ENCODE measurements at regions not wholly inside any gene's neighbourhood (a gene's known extent, or its start where the extent isn't known, plus 50 kb on each side); places are given as distances from the start of the nearest gene placed in this dataset.

- no peaks in the 10 kb centered on the region for H3K4me1 ChIP-seq
- no peak for ATAC-seq
- H3K9me3 ChIP-seq, result no peaks in the 10 kb centered on the region
- no peaks in the 10 kb centered on the region for H3K27me3 ChIP-seq
- H3K4me3 ChIP-seq, result no peak overlapping the region
- TF ChIP-seq CTCF (IDR thresholded peaks at IDR 0.05 in 4 of 5, conservative IDR thresholded peaks at IDR 0.05 in 1 of 5), result no peak
- TF ChIP-seq POLR2A (IDR thresholded peaks at IDR 0.05), result no peak
- in situ Hi-C loops (cut with MboI; ENCODE audit: low sequenced_read_pairs in 4 of 4) (loop anchor here in 1 of 4 donors (25.0 kb wide), 2 partner anchors 539 to 1064 kb away; no protein-coding TSS in a partner anchor), intact Hi-C loops (cut with DNase I; ENCODE audit: low total_unique reads) (no loop called here)
- no peak for DNase-seq
- no peak overlapping the region for H3K27ac ChIP-seq
- H3K36me3 ChIP-seq, result no peaks in the 10 kb centered on the region
Measured at GRCh38 chr18:45201029-45201428, 414.2 kb upstream of the SLC14A2 start.

GRCh38 chr18:45201489-45201888 lies 413.8 kb upstream of the SLC14A2 start:
- H3K27me3 ChIP-seq, result no peaks in the 10 kb centered on the region
- in situ Hi-C loops (cut with MboI; ENCODE audit: low sequenced_read_pairs in 4 of 4), result loop anchor here in 1 of 4 donors (25.0 kb wide), 2 partner anchors 539 to 1064 kb away; no protein-coding TSS in a partner anchor
- H3K4me1 ChIP-seq, result no peaks in the 10 kb centered on the region
- TF ChIP-seq CTCF (IDR thresholded peaks at IDR 0.05 in 4 of 5, conservative IDR thresholded peaks at IDR 0.05 in 1 of 5), result no peak
- no peak for TF ChIP-seq POLR2A (IDR thresholded peaks at IDR 0.05)
- H3K36me3 ChIP-seq, result no peaks in the 10 kb centered on the region
- no peaks in the 10 kb centered on the region for H3K9me3 ChIP-seq
- no peak overlapping the region for H3K27ac ChIP-seq
- no peak for ATAC-seq
- DNase-seq, result no peak
- intact Hi-C loops (cut with DNase I; ENCODE audit: low total_unique reads), result no loop called here
- no peak overlapping the region for H3K4me3 ChIP-seq

GRCh38 chr18:45202061-45202460 lies 413.2 kb upstream of the SLC14A2 start:
- no peak for ATAC-seq
- Histone ChIP-seq H3K4me3 (no peak overlapping the region), H3K4me1 (no peaks in the 10 kb centered on the region), H3K9me3 (no peaks in the 10 kb centered on the region), H3K36me3 (no peaks in the 10 kb centered on the region), H3K27ac (no peak overlapping the region), H3K27me3 (no peaks in the 10 kb centered on the region)
- no peak for DNase-seq
- in situ Hi-C loops (cut with MboI; ENCODE audit: low sequenced_read_pairs in 4 of 4) (loop anchor here in 1 of 4 donors (25.0 kb wide), 2 partner anchors 540 to 1065 kb away; no protein-coding TSS in a partner anchor), intact Hi-C loops (cut with DNase I; ENCODE audit: low total_unique reads) (no loop called here)
- TF ChIP-seq POLR2A (IDR thresholded peaks at IDR 0.05), result no peak
- no peak for TF ChIP-seq CTCF (IDR thresholded peaks at IDR 0.05 in 4 of 5, conservative IDR thresholded peaks at IDR 0.05 in 1 of 5)

- H3K27me3 ChIP-seq, result no peaks in the 10 kb centered on the region
- no peaks in the 10 kb centered on the region for H3K9me3 ChIP-seq
- ATAC-seq (no peak), DNase-seq (no peak)
- H3K27ac ChIP-seq, result no peak overlapping the region
- intact Hi-C loops (cut with DNase I; ENCODE audit: low total_unique reads), result no loop called here
- TF ChIP-seq POLR2A (IDR thresholded peaks at IDR 0.05) (no peak), CTCF (IDR thresholded peaks at IDR 0.05 in 4 of 5, conservative IDR thresholded peaks at IDR 0.05 in 1 of 5) (no peak)
- no peaks in the 10 kb centered on the region for H3K36me3 ChIP-seq
- in situ Hi-C loops (cut with MboI; ENCODE audit: low sequenced_read_pairs in 4 of 4), result loop anchor here in 1 of 4 donors (25.0 kb wide), 2 partner anchors 541 to 1066 kb away; no protein-coding TSS in a partner anchor
- no peak overlapping the region for H3K4me3 ChIP-seq
- H3K4me1 ChIP-seq, result no peaks in the 10 kb centered on the region
Measured at GRCh38 chr18:45203677-45204076, 411.6 kb upstream of the SLC14A2 start.

GRCh38 chr18:45207328-45207727 lies 407.9 kb upstream of the SLC14A2 start:
- Histone ChIP-seq H3K4me3 (no peak overlapping the region), H3K9me3 (no peaks in the 10 kb centered on the region), H3K36me3 (no peaks in the 10 kb centered on the region), H3K4me1 (no peaks in the 10 kb centered on the region), H3K27me3 (no peaks in the 10 kb centered on the region), H3K27ac (no peak overlapping the region)
- in situ Hi-C loops (cut with MboI; ENCODE audit: low sequenced_read_pairs in 4 of 4) (loop anchor here in 1 of 4 donors (25.0 kb wide), 2 partner anchors 545 to 1070 kb away; no protein-coding TSS in a partner anchor), intact Hi-C loops (cut with DNase I; ENCODE audit: low total_unique reads) (no loop called here)
- ATAC-seq, result no peak
- no peak for DNase-seq
- TF ChIP-seq CTCF (IDR thresholded peaks at IDR 0.05 in 4 of 5, conservative IDR thresholded peaks at IDR 0.05 in 1 of 5) (no peak), POLR2A (IDR thresholded peaks at IDR 0.05) (no peak)
